Vagina (tissue), 2 donors: ENCODE measurements at regions not wholly inside any gene's neighbourhood (a gene's known extent, or its start where the extent isn't known, plus 50 kb on each side); places are given as distances from the start of the nearest gene placed in this dataset.

Experiments used
- CTCF ChIP-seq, 3 experiments: fragments of 450-650 bp in 2 of 3; fragments of 200-600 bp in 1 of 3; sonication (generic) in 1 of 3; IDR thresholded peaks; one replicate each; pipeline ENCODE4 v1.5.1; 2017 to 2019; ENCODE audit warnings: antibody characterized with exemption in 3 of 3, mild to moderate bottlenecking in 2 of 3, moderate library complexity in 2 of 3
- POLR2A ChIP-seq, 2 donors: fragments of 450-650 bp; IDR thresholded peaks; one replicate each; pipeline ENCODE4 v1.6.1; 2017; ENCODE audit warnings: antibody characterized with exemption in 2 of 2, mild to moderate bottlenecking in 2 of 2, moderate library complexity in 2 of 2

DNA sequence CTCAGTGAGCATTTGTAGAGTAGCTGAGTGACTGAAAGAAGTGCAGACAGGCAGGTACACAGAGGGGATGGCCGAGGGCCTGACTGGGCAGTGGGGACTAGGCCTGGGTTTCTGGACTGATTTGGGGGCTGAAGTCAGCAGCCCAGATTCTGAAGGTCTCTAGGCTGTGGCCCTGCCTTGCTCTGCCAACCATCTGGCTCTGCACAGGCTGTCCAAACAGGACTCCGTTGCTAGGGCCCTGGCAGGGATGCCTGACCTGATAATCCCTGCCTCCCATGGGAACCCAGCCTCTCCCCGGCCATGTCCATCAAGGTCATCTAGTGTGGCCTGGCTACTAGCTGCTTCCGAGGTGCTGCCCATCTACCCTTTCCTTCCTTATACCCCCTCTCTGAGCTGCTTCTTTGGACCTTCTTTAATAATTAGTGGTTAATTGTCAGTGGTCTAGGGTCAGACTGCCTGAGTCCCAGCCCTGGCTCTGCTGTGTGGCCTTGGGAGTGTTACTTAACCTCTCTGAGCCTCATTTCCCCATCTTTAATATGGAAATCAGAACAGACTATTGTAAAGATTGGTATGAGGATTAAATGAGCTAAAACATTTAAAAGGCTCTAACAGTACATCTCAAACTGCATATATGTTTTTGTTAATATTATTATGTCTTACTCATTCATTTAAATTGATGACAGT is 137.9 kb downstream of the VEGFA start:
- TF ChIP-seq POLR2A (IDR thresholded peaks at IDR 0.05) (no peak), CTCF (IDR thresholded peaks at IDR 0.05) (no peak)
